ENCODE measurements at regions not wholly inside any gene's neighbourhood (a gene's known extent, or its start where the extent isn't known, plus 50 kb on each side); places are given as distances from the start of the nearest gene placed in this dataset.

DNA sequence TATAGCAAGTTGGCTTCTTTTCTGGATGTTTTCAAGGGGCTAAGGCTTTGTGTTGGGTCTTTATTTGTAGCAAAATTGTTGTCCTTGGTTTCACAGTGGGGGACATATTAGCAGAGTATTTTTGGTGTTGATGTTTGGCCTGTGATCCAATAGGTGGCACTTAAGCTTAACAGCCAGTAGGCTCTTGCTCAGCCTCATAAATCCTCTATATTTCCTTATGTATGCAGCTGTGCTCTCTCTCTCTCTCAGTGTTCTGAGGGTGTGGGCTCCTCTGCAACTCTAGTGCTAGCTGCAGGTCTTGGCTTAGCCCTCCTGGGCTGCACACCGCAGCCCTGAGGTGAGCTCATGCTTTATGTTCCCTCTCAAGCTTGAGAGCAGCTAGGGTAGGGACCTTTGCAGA is 195.0 kb upstream of the GHR start:
- H3K36me3 Mint-ChIP-seq = no peaks in the 10 kb centered on the region
- H3K27me3 Mint-ChIP-seq = peaks cover 4% of the 10 kb centered on the region
- TF ChIP-seq, protein P1, sequence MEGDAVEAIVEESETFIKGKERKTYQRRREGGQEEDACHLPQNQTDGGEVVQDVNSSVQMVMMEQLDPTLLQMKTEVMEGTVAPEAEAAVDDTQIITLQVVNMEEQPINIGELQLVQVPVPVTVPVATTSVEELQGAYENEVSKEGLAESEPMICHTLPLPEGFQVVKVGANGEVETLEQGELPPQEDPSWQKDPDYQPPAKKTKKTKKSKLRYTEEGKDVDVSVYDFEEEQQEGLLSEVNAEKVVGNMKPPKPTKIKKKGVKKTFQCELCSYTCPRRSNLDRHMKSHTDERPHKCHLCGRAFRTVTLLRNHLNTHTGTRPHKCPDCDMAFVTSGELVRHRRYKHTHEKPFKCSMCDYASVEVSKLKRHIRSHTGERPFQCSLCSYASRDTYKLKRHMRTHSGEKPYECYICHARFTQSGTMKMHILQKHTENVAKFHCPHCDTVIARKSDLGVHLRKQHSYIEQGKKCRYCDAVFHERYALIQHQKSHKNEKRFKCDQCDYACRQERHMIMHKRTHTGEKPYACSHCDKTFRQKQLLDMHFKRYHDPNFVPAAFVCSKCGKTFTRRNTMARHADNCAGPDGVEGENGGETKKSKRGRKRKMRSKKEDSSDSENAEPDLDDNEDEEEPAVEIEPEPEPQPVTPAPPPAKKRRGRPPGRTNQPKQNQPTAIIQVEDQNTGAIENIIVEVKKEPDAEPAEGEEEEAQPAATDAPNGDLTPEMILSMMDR (conservative IDR thresholded peaks at IDR 0.05) = no peak
- H3K27ac Mint-ChIP-seq = no peak overlapping the region
- H3K4me1 Mint-ChIP-seq (ENCODE audit: unreplicated experiment) = no peaks in the 10 kb centered on the region
- H3K4me3 Mint-ChIP-seq = no peak overlapping the region
- H3K9me3 Mint-ChIP-seq = no peaks in the 10 kb centered on the region
- no peak for DNase-seq (ENCODE audit: extremely low spot score, unreplicated experiment)

DNA sequence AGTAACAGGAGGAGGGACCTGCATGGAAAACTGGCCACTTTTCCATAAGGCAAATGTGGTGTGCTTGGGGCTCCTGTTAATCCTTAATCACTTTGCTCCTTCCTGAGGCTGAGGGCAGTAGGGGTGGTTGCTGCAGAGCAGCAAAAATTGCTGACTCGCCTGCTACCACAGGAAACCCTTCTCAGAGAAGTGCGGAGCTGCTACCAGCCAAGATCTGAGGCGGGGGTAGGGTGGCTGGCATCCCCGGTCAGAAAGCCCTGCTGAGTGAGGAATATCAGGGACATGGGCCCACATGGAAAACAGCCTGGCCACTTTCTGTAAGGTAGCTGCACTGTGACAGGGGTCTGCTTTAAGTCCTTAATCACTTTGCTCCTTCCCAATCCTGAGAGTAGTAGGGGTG is 192.4 kb upstream of the GHR start:
- Mint-ChIP-seq H3K9me3 (no peaks in the 10 kb centered on the region), H3K4me1 (ENCODE audit: unreplicated experiment) (no peaks in the 10 kb centered on the region), H3K4me3 (no peak overlapping the region), H3K27me3 (peaks cover 4% of the 10 kb centered on the region), H3K36me3 (no peaks in the 10 kb centered on the region), H3K27ac (no peak overlapping the region)
- TF ChIP-seq, protein P1 (conservative IDR thresholded peaks at IDR 0.05) = no peak
- DNase-seq (ENCODE audit: extremely low spot score, unreplicated experiment) = no peak

DNA sequence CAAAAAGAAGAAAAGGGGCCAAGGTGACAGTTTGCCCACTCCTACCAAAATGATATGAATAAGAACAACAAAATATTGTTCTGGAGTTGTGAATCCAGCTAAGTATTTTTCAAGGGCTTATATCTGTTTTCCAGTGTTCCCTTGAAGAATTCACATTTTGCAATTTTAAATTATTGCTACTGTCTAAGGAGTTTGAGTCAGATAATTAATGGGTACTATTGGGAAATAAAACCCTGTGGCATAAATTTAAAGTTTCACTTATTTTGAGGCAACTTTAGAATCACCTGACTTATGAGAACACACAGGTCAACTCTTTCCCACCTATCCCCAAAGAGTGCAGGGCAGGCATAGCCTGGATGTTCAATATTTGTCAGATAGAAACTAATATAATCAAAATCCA is 188.0 kb upstream of the GHR start:
- TF ChIP-seq, protein P1 (conservative IDR thresholded peaks at IDR 0.05) = no peak
- Mint-ChIP-seq H3K4me1 (ENCODE audit: unreplicated experiment) (no peaks in the 10 kb centered on the region), H3K9me3 (no peaks in the 10 kb centered on the region), H3K36me3 (no peaks in the 10 kb centered on the region), H3K4me3 (no peak overlapping the region), H3K27me3 (no peaks in the 10 kb centered on the region), H3K27ac (no peak overlapping the region)
- no peak for DNase-seq (ENCODE audit: extremely low spot score, unreplicated experiment)

DNA sequence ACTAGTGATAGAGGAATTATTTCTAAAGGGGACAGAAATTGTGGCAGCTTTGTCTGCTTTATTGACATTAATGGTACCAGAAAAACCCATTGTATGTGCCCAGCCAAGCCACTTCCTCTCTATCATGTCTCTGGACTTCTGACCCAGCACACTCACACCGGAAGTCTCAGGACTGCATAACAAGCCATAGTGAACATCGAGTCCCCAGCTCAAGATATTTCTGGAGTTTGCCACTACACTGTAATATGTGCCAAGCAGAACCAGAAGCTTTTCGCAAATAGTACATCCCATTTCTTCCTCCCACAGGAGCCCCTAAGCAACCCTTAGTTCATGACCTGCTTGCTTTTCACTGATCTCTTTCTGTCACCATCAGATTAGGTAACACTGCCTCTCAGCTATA is 187.4 kb upstream of the GHR start:
- Mint-ChIP-seq H3K4me1 (ENCODE audit: unreplicated experiment) (no peaks in the 10 kb centered on the region), H3K27me3 (no peaks in the 10 kb centered on the region)

DNA sequence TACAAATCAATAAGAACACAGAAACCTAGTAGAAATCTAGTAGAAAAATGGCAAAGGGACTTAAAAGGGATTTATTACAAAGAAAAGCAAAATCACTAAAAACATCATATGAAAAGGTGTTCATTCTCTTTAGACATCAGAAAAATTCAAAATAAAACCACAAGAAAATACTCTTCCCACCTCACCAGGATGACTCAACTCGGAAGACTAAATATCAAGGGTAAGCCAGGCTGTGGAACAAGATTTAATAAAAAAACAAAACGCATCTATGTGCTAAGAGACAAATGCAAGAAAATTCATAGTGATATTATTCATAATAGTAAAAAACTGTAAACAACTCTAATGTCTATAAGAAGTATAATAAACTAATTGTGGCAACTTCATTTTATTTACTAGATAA is 181.6 kb upstream of the GHR start:
- H3K4me1 Mint-ChIP-seq (ENCODE audit: unreplicated experiment) = no peaks in the 10 kb centered on the region
- H3K9me3 Mint-ChIP-seq = no peaks in the 10 kb centered on the region
- no peaks in the 10 kb centered on the region for H3K36me3 Mint-ChIP-seq
- H3K4me3 Mint-ChIP-seq = no peak overlapping the region
- no peaks in the 10 kb centered on the region for H3K27me3 Mint-ChIP-seq
- DNase-seq (ENCODE audit: extremely low spot score, unreplicated experiment) = no peak
- H3K27ac Mint-ChIP-seq = no peak overlapping the region
- TF ChIP-seq, protein P1 (conservative IDR thresholded peaks at IDR 0.05) = no peak

More for the DNA sequence above, 187.4 kb upstream of the GHR start:
- Mint-ChIP-seq H3K9me3 (no peaks in the 10 kb centered on the region), H3K4me3 (no peak overlapping the region), H3K27ac (no peak overlapping the region), H3K36me3 (no peaks in the 10 kb centered on the region)
- TF ChIP-seq, protein P1 (conservative IDR thresholded peaks at IDR 0.05) = no peak
- DNase-seq (ENCODE audit: extremely low spot score, unreplicated experiment) = no peak

DNA sequence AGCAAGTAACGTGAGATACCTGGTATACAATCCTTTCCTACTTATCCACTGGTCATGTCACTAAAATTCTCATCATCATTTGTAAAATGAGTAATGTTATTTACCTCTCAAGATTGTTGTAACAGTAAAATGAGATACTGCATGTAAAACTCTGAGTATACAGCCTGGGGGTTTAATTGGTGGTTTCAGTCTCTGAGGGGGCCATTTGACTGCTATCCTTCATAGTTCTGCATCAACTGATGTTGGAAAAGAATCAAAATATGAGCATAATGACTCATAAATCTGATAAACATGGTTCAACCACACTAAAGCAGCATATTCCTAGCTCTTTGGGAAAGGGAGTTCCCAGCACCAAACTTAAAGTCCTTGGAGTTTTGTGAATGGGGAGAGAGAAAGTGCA is 181.0 kb upstream of the GHR start:
- H3K4me1 Mint-ChIP-seq (ENCODE audit: unreplicated experiment) = no peaks in the 10 kb centered on the region

More for the DNA sequence above, 181.0 kb upstream of the GHR start:
- Mint-ChIP-seq H3K27ac (no peak overlapping the region), H3K36me3 (no peaks in the 10 kb centered on the region), H3K4me3 (no peak overlapping the region), H3K27me3 (no peaks in the 10 kb centered on the region), H3K9me3 (no peaks in the 10 kb centered on the region)
- DNase-seq (ENCODE audit: extremely low spot score, unreplicated experiment) = no peak
- TF ChIP-seq, protein P1 (conservative IDR thresholded peaks at IDR 0.05) = no peak

All from type B pancreatic cell (in vitro differentiated cells).